Muscle of leg (tissue), 3 donors: ENCODE measurements at regions not wholly inside any gene's neighbourhood (a gene's known extent, or its start where the extent isn't known, plus 50 kb on each side); places are given as distances from the start of the nearest gene placed in this dataset.
A peak's percentile ranks its signal among the peaks of the same experiment; 100 is the strongest.

Experiments
- DNase-seq: peaks from one replicate; pipeline ENCODE4 v3.0.0; 2013
- H3K27ac ChIP-seq: one replicate; pipeline ENCODE4 v1.5.1; 2013; ENCODE audit warnings: mild to moderate bottlenecking, low read length, control low read depth
- H3K27me3 ChIP-seq: one replicate; pipeline ENCODE4 v1.6.1; 2013; ENCODE audit warnings: low read length; ENCODE audit not compliant: control insufficient read depth, insufficient read depth
- H3K36me3 ChIP-seq: one replicate; pipeline ENCODE4 v1.6.1; 2013; ENCODE audit warnings: low read length; ENCODE audit not compliant: control insufficient read depth, insufficient read depth
- H3K4me1 ChIP-seq: one replicate; pipeline ENCODE4 v1.6.1; 2013; ENCODE audit warnings: low read length; ENCODE audit not compliant: control insufficient read depth, insufficient read depth
- H3K4me3 ChIP-seq: one replicate; pipeline ENCODE4 v1.5.1; 2013; ENCODE audit warnings: low read length, control low read depth
- H3K9me3 ChIP-seq: replicated peaks from 2 replicates; pipeline ENCODE4 v1.6.1; 2013; ENCODE audit warnings: low read depth, low read length; ENCODE audit not compliant: control insufficient read depth
- WGBS: methylation state at CpG from one replicate; pipeline ENCODE4 v1.1.5; 2013; ENCODE audit warnings: missing lambda C conversion rate; ENCODE audit not compliant: insufficient coverage; 5-methylcytosine and 5-hydroxymethylcytosine counted together

- Histone ChIP-seq H3K27ac (no peak overlapping the region), H3K4me3 (no peak overlapping the region), H3K36me3 (no peaks in the 10 kb centered on the region), H3K27me3 (no peaks in the 10 kb centered on the region), H3K4me1 (peaks cover 10% of the 10 kb centered on the region), H3K9me3 (no peaks in the 10 kb centered on the region)
- WGBS: no CpG with 5 or more reads among the region's 3 CpGs
- DNase-seq: no peak
Observed at GRCh38 chr7:33762911-33763306, 142.4 kb upstream of the BMPER start.

- DNase-seq: no peak
- peaks cover 10% of the 10 kb centered on the region for H3K4me1 ChIP-seq
- no peaks in the 10 kb centered on the region for H3K27me3 ChIP-seq
- no peak overlapping the region for H3K4me3 ChIP-seq
- 96% methylated on average over 4 of the region's 7 CpGs for WGBS
- no peak overlapping the region for H3K27ac ChIP-seq
- no peaks in the 10 kb centered on the region for H3K36me3 ChIP-seq
- H3K9me3 ChIP-seq: no peaks in the 10 kb centered on the region
Observed at GRCh38 chr7:33764752-33765451, 140.4 kb upstream of the BMPER start.

DNA sequence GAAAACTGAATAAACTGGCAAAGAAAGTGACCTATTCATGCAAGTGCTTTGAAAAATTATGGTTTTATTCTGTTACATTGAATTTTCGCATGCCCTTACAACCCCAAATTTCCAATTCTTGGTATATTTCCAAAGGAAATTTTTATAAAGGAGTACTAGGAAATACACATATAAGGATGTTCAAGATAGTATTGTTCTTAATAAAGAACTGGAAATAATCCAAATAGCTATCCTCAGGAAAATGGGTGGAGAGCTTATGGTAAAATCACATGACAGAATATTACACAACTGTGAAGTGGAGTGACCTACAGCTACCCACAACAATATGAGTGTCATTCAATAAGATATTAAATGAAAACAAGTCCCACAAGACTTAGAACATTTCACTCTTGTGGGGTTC, 138.9 kb upstream of the BMPER start:
- Histone ChIP-seq H3K9me3 (no peaks in the 10 kb centered on the region), H3K4me3 (no peak overlapping the region), H3K27me3 (no peaks in the 10 kb centered on the region), H3K4me1 (peaks cover 7% of the 10 kb centered on the region), H3K27ac (no peak overlapping the region), H3K36me3 (no peaks in the 10 kb centered on the region)
- WGBS: no CpG with 5 or more reads among the region's 1 CpG
- no peak for DNase-seq

GRCh38 chr7:33769930-33770329, 135.4 kb upstream of the BMPER start:
- no peak overlapping the region for H3K27ac ChIP-seq
- no peaks in the 10 kb centered on the region for H3K4me1 ChIP-seq
- H3K27me3 ChIP-seq: no peaks in the 10 kb centered on the region
- 80% methylated on average over 1 of the region's 1 CpG for WGBS
- H3K4me3 ChIP-seq: no peak overlapping the region
- no peaks in the 10 kb centered on the region for H3K36me3 ChIP-seq
- no peaks in the 10 kb centered on the region for H3K9me3 ChIP-seq
- DNase-seq: no peak

GRCh38 chr7:33770576-33770975, 134.8 kb upstream of the BMPER start:
- H3K27ac ChIP-seq: no peak overlapping the region
- H3K4me1 ChIP-seq: peaks cover 2% of the 10 kb centered on the region
- H3K36me3 ChIP-seq: no peaks in the 10 kb centered on the region
- no peak overlapping the region for H3K4me3 ChIP-seq
- H3K9me3 ChIP-seq: no peaks in the 10 kb centered on the region
- WGBS: 80% methylated on average over 1 of the region's 4 CpGs
- no peaks in the 10 kb centered on the region for H3K27me3 ChIP-seq
- peak; percentile 35 for DNase-seq

- H3K36me3 ChIP-seq: no peaks in the 10 kb centered on the region
- H3K4me1 ChIP-seq: peaks cover 2% of the 10 kb centered on the region
- H3K9me3 ChIP-seq: no peaks in the 10 kb centered on the region
- no peak overlapping the region for H3K4me3 ChIP-seq
- no peak for DNase-seq
- no CpG with 5 or more reads among the region's 3 CpGs for WGBS
- no peak overlapping the region for H3K27ac ChIP-seq
- no peaks in the 10 kb centered on the region for H3K27me3 ChIP-seq
Observed at GRCh38 chr7:33771422-33771821, 133.9 kb upstream of the BMPER start.

- H3K27ac ChIP-seq: no peak overlapping the region
- H3K4me1 ChIP-seq: peaks cover 2% of the 10 kb centered on the region
- H3K36me3 ChIP-seq: no peaks in the 10 kb centered on the region
- no peaks in the 10 kb centered on the region for H3K27me3 ChIP-seq
- no peak for DNase-seq
- H3K4me3 ChIP-seq: no peak overlapping the region
- H3K9me3 ChIP-seq: no peaks in the 10 kb centered on the region
Observed at GRCh38 chr7:33773053-33773452, 132.3 kb upstream of the BMPER start.

- H3K36me3 ChIP-seq: no peaks in the 10 kb centered on the region
- H3K27me3 ChIP-seq: no peaks in the 10 kb centered on the region
- no peak overlapping the region for H3K4me3 ChIP-seq
- H3K4me1 ChIP-seq: peaks cover 4% of the 10 kb centered on the region
- DNase-seq: peak; percentile 68
- no peaks in the 10 kb centered on the region for H3K9me3 ChIP-seq
- 12% methylated on average over 2 of the region's 6 CpGs for WGBS
- H3K27ac ChIP-seq: no peak overlapping the region
Observed at GRCh38 chr7:33774762-33775523, 130.4 kb upstream of the BMPER start.

GRCh38 chr7:33775790-33776189, 129.5 kb upstream of the BMPER start:
- no peak overlapping the region for H3K4me3 ChIP-seq
- no peaks in the 10 kb centered on the region for H3K9me3 ChIP-seq
- WGBS: 56% methylated on average over 3 of the region's 4 CpGs
- no peak for DNase-seq
- H3K27ac ChIP-seq: no peak overlapping the region
- peaks cover 4% of the 10 kb centered on the region for H3K4me1 ChIP-seq
- no peaks in the 10 kb centered on the region for H3K36me3 ChIP-seq
- H3K27me3 ChIP-seq: no peaks in the 10 kb centered on the region

DNA sequence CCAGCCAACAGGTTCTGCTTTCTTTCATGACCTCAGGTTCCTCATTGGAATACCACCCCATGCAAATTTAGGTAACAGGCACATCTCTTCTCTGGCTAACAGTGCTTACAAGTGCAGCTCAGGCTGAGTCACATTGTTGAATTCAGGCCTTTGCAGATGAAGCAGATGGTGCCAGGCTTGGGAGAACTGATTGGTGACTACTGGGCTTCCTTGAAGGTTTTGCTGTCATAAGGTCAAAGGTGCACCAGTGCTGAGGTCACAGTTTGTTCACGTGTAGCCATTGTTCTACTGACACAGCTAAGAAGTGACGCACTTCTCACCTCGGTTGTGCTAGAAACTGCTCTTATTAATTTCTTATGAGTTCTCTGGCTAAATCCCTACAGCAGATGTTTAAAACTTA, 128.6 kb upstream of the BMPER start:
- H3K27ac ChIP-seq: no peak overlapping the region
- no peak for DNase-seq
- 60% methylated on average over 1 of the region's 3 CpGs for WGBS

More for the DNA sequence above, 128.6 kb upstream of the BMPER start:
- Histone ChIP-seq H3K9me3 (no peaks in the 10 kb centered on the region), H3K27me3 (no peaks in the 10 kb centered on the region), H3K4me3 (no peak overlapping the region), H3K36me3 (no peaks in the 10 kb centered on the region), H3K4me1 (peaks cover 6% of the 10 kb centered on the region)
